AML-193 (cell line): ENCODE measurements at regions not wholly inside any gene's neighbourhood (a gene's known extent, or its start where the extent isn't known, plus 50 kb on each side); places are given as distances from the start of the nearest gene placed in this dataset.
"Not testable (repeated sequence)": the region's sequence is repeated elsewhere in the genome, so short reads cannot be mapped to it uniquely, and the experiment has no call there.

ENCODE experiments used
- DNase-seq, 2 experiments: peaks; one replicate each; lab custom pipeline; 2025; lab: John Stamatoyannopoulos, UW

DNA sequence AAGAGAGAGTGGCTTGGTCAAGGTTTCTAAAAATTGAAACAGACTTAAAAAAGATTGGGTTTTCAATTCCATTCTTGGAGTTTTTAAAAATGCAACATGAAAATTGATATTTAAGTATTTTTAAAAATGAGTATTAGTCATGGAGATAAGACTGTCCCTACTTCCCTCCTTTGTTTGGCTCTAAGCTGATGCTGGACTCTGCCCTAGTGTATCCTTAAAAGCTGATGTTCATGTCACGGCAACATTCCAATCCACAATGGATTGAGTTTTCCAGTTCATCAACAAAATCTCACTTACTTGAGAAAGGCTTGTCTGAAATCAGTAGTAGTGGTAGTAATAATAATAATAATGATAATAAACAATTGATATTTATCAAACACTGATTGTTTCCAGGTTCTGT, 119.0 kb upstream of the SLC38A2 start:
- no peak for DNase-seq

- no peak for DNase-seq
Observed at GRCh38 chr12:46490635-46491034, 118.1 kb upstream of the SLC38A2 start.

DNA sequence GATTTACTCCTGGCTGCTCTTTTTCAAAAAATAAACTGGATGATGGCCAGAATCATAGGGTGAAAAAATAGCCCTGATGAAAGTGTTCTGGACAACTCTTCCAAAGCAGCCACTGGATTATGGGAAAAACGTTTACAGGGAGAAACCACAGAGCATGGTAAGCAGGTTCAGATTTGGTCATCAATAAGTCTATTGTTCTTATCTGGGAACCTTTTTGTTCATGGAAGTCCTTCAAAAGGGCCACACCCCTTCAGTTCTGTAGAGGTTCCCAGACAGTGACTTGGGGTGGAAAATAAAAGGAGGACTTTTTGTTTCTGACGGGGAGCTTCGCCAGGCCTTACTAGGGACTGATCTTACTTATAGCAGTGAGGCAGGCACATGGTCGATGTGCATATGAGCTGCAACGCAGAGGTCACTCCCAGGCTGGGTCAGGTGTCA, 117.4 kb upstream of the SLC38A2 start:
- DNase-seq, result no peak

DNA sequence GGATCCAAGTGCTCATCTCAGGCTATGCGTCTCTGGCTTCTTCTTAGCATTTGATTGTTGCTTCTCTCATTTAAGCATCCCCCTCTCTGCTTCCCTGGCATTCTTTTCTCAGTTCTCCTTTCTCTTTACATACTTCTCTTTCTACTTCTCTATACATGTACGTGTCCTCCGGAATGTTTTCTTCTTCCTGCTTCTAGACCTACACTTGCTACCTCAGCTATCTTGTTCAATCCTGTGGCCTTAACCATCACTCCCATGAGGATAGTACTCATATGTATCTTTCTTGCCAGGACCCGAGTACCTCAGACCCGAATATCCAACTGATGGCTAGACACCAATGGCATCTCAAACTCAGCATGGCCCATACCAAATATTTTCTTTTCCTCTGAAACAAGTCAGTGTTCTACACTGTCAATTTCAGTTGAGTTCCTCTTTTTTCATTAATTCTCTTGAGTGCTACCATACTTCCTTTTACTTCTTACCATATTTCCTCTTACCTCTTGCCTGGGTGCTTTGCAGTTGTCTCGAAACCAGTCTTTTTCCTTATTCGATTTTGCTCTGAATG, 115.1 kb upstream of the SLC38A2 start:
- DNase-seq, result peak; percentile 79 to 88

DNA sequence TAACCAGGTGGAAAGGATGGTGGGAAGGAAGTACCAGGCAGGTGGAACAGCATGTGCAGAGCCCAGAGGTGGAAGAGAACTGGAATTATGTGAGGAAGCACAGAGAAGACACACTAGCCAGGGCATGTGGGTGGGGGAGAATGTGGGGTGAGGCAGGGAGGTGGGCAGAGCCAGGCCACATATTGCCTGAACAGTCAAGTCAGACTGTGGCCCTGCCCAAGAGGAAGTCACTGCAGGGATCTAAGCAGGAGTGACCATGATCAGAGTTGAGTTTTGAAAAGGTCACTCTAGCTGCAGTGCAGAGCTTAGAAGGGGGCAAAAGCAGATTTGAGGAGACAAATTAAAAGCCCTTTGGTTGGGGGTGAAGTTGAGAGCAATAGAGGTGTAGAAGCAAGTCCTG, 114.0 kb upstream of the SLC38A2 start:
- no peak for DNase-seq

GRCh38 chr12:46485853-46486252, 113.3 kb upstream of the SLC38A2 start:
- DNase-seq, result no peak

- DNase-seq, result no peak
Observed at GRCh38 chr12:46484396-46485061, 112.0 kb upstream of the SLC38A2 start.

DNA sequence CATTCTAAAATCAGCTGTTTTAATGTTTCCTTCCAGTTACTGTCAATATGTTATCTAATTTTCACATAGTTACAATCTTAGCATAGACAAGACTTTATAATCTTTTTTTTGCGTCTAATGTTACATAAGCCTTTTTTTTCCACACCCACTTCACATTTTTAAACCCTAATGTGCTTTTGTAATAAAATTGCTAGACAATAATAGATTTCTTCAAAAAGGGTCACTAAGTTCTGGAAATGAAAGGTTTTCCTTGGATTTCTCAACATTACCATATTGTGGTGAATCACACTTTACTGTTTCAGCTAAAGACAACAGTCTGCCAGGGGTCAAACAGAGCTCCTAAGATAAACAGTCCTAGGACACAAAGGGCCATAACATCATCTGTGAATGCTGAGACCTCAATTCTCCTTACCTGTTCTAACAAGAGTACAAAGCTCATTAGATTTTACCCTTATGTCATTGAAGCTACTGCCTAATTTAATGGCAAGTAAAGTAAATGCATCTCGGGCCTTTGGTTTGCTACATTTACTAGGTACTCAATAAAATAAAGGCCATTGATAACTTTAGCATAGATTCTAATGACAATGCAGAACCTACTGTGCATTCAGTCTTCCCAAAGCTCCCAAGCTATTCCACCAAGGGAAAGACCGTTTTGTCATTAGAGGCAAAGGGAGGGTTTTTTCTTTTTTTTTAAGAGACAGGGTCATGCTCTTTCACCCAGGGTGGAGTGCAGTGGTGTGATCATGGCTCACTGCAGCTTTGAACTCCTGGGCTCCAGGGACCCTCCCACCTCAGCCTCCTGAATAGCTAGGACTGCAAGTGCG, 111.2 kb upstream of the SLC38A2 start:
- no peak for DNase-seq

- DNase-seq, result no peak
Observed at GRCh38 chr12:46480724-46481123, 108.2 kb upstream of the SLC38A2 start.

GRCh38 chr12:46480316-46480715, 107.7 kb upstream of the SLC38A2 start:
- no peak for DNase-seq

- DNase-seq, result no peak
Observed at GRCh38 chr12:46478123-46478522, 105.5 kb upstream of the SLC38A2 start.

- DNase-seq, result no peak
Observed at GRCh38 chr12:46477541-46477940, 105.0 kb upstream of the SLC38A2 start.

DNA sequence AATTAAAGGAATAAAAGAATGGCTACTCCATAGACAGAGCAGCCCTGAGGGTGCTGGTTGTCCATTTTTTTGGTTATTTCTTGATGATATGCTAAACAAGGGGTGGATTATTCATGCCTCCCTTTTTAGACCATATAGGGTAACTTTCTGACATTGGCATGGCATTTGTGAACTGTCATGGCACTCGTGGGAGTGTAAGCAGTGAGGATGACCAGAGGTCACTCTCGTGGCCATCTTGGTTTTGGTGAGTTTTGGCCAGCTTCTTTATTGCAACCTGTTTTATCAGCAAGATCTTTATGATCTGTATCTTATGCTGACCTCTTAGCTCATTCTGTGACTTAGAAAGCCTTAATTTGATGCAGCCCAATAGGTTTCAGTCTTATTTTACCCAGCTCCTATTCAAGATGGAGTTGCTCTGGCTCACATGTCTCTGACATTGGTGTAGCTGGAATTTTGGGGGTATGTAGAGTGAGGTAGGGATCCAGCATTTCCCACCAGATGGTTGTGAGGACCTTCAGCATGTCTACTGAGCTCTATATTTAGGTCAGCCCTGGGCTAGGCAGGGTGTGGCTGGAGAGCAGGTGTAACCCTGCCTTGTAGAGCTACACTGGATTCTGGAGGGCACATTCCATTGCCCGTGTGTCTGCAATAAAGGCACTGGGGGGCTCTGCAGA, 103.5 kb upstream of the SLC38A2 start:
- DNase-seq, result no peak

- DNase-seq, result not testable (repeated sequence)
Observed at GRCh38 chr12:46474385-46474784, 101.8 kb upstream of the SLC38A2 start.

- peak; percentile 79 to 83 for DNase-seq
Observed at GRCh38 chr12:46473634-46474329, 101.2 kb upstream of the SLC38A2 start.

DNA sequence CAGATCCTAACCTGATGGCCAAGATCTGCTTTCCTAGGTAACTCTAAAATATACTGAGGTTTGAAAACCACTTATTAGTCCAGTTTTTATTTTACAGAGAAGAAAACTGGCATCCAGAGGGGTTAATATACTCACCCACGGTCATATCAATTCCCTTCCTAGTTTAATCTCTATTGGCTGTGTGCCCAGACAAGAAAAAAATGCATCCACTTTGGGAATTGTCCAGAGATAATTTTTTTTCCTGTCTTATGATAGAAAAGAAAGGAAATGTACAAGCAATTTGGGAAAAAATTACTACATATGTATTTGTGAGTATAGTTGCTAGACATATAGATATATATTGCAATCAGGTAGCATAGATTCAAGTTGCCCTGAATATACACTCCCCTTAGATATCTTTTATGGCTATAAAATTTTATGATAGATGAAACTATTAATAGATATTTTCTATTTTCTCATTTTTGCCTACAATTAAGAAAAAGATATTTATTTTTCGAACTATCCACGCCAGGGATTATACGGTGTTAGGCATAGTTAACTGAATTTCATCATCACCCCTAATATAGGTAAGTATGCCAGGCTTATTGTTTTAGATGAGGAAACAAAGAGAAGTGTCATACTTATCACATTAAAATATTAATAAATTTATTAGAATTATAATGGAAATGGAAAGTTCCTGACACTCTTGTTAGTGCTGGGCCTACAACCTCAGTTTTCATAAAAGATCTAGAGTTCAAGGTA, 100.5 kb upstream of the SLC38A2 start:
- DNase-seq, result no peak

- no peak for DNase-seq
Observed at GRCh38 chr12:46472144-46472705, 99.7 kb upstream of the SLC38A2 start.

DNA sequence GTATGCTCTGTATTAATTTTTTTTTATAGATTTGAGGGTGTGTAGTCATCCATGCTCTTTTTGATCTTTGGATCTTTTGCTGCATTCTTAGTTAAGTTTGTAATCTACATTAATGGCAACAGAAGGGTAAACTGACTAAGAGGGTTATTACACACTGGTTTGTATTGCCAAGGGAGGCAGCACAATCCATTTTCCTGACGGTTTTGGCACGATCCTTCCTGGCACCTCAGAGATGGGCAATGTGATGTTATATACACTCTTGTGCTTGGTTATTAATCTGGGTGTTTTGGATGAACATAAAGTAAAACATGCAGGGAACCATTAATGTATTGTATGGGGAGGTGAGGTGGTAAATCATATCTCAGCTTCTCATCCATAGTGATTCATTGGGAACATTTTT, 98.8 kb upstream of the SLC38A2 start:
- DNase-seq, result no peak

- DNase-seq, result no peak
Observed at GRCh38 chr12:46470975-46471374, 98.4 kb upstream of the SLC38A2 start.

DNA sequence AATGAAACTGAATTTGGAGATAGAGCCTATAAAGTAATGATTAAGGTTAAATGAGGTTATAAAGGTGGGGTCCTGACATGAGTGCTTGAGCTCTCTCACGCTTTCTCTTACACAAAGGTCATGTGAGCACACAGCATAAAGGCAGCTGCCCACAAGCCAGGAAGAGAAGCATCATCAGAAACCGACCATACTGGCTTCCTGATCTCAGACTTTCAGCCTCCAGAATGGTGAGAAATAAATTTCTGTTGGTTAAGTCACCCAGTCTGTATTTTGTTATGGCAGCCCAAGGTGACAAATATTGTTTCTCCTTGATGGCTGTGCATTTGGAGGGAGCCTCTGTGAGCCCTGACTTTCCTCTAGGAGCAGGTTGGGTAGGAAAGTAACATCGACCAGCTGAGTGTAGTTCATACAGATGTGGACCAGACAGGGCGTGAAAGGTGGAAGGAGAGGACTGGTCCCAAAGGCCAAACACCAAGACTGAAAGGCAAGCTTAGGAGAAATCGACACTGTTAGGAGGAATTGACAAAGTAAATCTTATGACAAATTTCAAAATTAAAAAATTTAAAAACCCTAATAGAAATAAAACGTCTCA, 97.6 kb upstream of the SLC38A2 start:
- DNase-seq, result no peak

DNA sequence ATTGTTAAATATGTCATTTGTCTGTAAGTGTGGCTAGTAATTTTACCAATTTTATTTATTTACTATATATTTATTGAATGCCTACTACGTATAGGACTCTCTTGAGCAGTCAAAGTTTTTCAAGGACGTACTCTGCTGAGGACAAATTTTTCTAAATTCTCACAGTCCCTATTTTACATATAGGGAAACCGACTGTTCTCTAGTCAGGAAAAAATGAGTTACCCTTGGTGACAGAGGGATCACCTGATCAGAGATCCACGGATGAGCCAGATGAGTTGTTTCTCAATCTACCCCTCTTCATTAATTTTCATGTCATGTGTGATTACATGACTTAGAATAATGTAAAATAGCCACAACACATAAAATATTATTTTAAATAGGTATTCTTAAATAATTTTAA, 96.2 kb upstream of the SLC38A2 start:
- no peak for DNase-seq
